ENCODE measurements at regions not wholly inside any gene's neighbourhood (a gene's known extent, or its start where the extent isn't known, plus 50 kb on each side); places are given as distances from the start of the nearest gene placed in this dataset.

GRCh38 chr7:13411151-13411550, 578.3 kb downstream of the ETV1 start:
- no peaks in the 10 kb centered on the region for H3K79me2 ChIP-seq (ENCODE audit: control insufficient read depth, insufficient read depth, low read length)
- in situ Hi-C loops (cut with MboI) (no loop called here), intact Hi-C loops (cut with micrococcal nuclease; ENCODE audit: unreplicated experiment) (no loop called here)
- ChIA-PET RAD21 (ENCODE audit: unreplicated experiment) (no interaction called here), POLR2A (no interaction called here), SMC1A (ENCODE audit: uncharacterized antibody, unreplicated experiment) (no interaction called here), CTCF (interaction anchor here (1.7 kb wide), 1 partner anchor 1281 kb away, joined by 3 read pairs; no protein-coding TSS in a partner anchor)
- no peak for DNase-seq (ENCODE audit: low read depth, low spot score)
- no TSS peak for BruUV-seq (replicated peaks)
- H3K27me3 ChIP-seq (replicated peaks in 1 of 2; ENCODE audit: control insufficient read depth in 2 of 2, insufficient read depth in 2 of 2, low read length in 1 of 2) = no peaks in the 10 kb centered on the region
- no peaks in the 10 kb centered on the region for H4K20me1 ChIP-seq (ENCODE audit: control insufficient read depth, insufficient read depth)
- no peak overlapping the region for H3K27ac ChIP-seq (ENCODE audit: control insufficient read depth, insufficient read depth)
- TF ChIP-seq EED (IDR thresholded peaks at IDR 0.05; ENCODE audit: low read depth) (no peak), ZBTB4 (CRISPR knock-in tag; IDR thresholded peaks at IDR 0.05) (no peak), POLR2AphosphoS5 (IDR thresholded peaks at IDR 0.05; ENCODE audit: low read length) (no peak), RFX5 (IDR thresholded peaks at IDR 0.05; ENCODE audit: low read depth, low read length) (no peak), USF1 (IDR thresholded peaks at IDR 0.05; ENCODE audit: borderline replicate concordance, extremely low read length, insufficient read depth, low read depth, low read length) (no peak), USF2 (IDR thresholded peaks at IDR 0.05; ENCODE audit: borderline replicate concordance, low read depth, low read length) (no peak), KDM1A (IDR thresholded peaks at IDR 0.05; ENCODE audit: borderline replicate concordance) (no peak), PML (IDR thresholded peaks at IDR 0.05; ENCODE audit: low read length) (no peak), SMAD1 (IDR thresholded peaks at IDR 0.05; ENCODE audit: low read depth, partially characterized antibody) (no peak), NR2F1 (conservative IDR thresholded peaks at IDR 0.05) (no peak), CTCF (IDR thresholded peaks at IDR 0.05 in 2 of 3, conservative IDR thresholded peaks at IDR 0.05 in 1 of 3; ENCODE audit: control insufficient read depth in 2 of 3, extremely low read depth in 1 of 3, insufficient read depth in 1 of 3, low read depth in 3 of 3, low read length in 3 of 3) (no peak), BRCA1 (IDR thresholded peaks at IDR 0.05; ENCODE audit: low read depth, low read length) (no peak), JUND (IDR thresholded peaks at IDR 0.05; ENCODE audit: low read depth, low read length) (no peak)
- no peak overlapping the region for H3K4me3 ChIP-seq
- H3K9me3 ChIP-seq (replicated peaks; ENCODE audit: control insufficient read depth, insufficient read depth, low read length) = no peaks in the 10 kb centered on the region
- FAIRE-seq = no peak
- no peak for ATAC-seq
- no peaks in the 10 kb centered on the region for H3K36me3 ChIP-seq (ENCODE audit: control insufficient read depth in 2 of 2, insufficient read depth in 2 of 2, low read length in 1 of 2)
- no peaks in the 10 kb centered on the region for H3K4me1 ChIP-seq (ENCODE audit: control insufficient read depth, insufficient read depth, low read length)
- no peak overlapping the region for H2AFZ ChIP-seq (ENCODE audit: control insufficient read depth, low read depth, low read length)
- no peak overlapping the region for H3K4me2 ChIP-seq (ENCODE audit: control insufficient read depth, insufficient read depth)
- no peak overlapping the region for H3K9ac ChIP-seq (ENCODE audit: control insufficient read depth, insufficient read depth, low read length)

Data from GM12878 (cell line).